GM21825 (cell line): ENCODE measurements at regions not wholly inside any gene's neighbourhood (a gene's known extent, or its start where the extent isn't known, plus 50 kb on each side); places are given as distances from the start of the nearest gene placed in this dataset.

Experiments
- ATAC-seq: cut with Tn5 transposase; IDR thresholded peaks from one replicate; pipeline ENCODE4 v1.9.1; 2021; ENCODE audit warnings: mild to moderate bottlenecking, moderate library complexity; ENCODE audit not compliant: unreplicated experiment

DNA sequence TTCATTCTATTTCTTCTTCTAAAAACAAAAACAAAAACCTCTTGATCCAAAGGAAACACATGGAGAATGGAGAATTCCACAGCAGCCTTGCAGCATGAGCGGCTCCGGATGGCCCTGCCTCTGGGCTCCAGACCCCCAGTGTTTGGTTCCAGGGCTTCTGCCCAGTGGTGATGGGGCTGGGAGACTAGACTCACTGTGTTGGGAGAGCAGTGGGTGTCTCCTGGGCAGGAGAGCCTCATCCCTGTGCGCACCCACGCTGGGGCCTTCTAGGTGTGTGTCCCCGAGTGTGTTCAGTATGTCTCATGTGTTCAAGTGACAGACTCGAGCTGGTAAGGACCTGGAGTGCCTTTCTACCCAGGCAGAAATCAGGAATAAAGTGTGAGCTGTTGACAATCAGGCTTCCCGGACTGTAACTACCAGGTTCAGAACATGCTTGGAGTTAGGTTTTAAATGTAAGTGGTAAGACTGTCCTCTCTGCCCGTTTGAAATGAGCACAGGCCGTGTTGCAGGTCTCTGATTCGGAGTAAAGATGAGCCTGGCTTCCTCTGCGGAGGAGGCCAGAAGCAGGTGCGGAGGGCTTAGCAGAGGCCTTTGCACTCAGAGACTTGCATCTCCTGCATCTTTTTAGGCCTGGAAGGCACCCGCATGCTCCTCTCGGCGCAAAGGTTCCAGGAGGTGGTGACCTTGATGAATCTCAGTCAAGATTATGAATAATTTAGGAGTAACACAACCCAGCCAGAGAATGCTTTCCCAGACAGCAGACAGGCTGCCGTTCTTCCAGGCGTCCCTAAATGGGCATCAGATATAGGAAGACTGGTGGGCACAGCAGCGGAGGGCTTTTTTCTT, 253.6 kb downstream of the CDH26 start:
- ATAC-seq = no peak

- no peak for ATAC-seq
These were observed 254.5 kb downstream of the CDH26 start for GRCh38 chr20:60212695-60213094.

- no peak for ATAC-seq
These were observed 255.1 kb downstream of the CDH26 start for GRCh38 chr20:60213126-60213893.

- ATAC-seq = no peak
These were observed 256.9 kb downstream of the CDH26 start for GRCh38 chr20:60214901-60215815.

DNA sequence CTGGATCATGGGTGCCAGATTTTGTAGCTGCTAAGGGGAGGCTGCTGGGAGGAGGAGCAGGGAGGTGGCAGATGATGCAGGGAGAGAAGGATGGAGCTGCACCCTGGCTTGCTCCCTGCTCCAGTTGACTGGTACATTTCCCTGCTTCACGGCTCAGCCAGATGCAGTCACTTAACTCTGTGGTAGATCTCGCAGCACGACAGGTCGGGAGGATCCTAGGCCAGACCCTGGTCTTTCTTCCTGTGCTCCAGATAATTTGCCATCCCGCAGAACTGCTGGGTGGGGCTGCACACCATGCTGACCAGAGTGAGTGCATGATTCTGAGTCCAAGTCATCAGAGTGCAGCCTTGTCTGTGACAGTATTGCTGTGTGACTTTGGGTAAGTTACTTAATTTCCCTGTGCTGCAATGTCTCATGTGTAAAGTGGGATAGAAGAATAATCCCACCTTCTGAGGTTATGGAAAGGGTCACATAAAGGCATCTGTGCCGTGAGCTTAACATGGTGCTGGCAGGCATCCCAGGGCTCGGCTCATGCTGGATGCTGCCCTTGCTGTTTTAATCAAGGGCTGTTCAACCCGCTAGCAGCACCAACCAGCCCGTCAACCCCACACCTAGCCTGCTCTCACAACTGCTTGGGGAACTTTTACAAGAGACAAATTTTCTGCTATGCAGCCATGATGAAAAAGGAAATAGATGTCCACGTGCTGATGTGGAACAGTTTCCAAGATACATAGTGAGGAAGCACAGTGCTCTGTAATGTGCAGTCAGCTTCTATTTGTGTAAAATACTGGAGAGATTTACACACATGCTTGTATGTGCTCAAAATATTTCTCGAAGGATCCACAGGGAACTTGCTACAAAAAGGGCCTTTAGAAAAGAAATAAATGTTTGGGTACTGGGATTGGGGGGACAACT, 257.9 kb downstream of the CDH26 start:
- no peak for ATAC-seq

DNA sequence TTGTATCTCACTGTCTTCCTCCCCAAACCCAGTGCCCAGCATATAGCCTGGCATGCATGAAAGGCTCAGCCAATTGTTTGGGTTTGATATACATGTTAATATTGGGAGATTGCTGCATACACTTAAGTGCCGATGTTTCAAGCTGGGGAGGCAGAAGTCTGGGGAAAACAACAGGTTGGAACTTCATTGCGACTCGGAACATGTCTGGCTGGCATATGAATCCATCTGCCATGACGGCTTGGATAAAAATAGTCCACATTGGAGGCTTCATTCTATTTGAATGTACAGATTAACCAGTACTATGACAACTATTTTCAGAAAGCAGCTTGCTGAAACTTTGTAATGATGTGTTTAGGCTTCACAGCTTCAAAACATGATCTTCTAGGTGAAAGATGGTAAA, 261.0 kb downstream of the CDH26 start:
- ATAC-seq = no peak

- ATAC-seq = no peak
These were observed 261.9 kb downstream of the CDH26 start for GRCh38 chr20:60219984-60220562.

DNA sequence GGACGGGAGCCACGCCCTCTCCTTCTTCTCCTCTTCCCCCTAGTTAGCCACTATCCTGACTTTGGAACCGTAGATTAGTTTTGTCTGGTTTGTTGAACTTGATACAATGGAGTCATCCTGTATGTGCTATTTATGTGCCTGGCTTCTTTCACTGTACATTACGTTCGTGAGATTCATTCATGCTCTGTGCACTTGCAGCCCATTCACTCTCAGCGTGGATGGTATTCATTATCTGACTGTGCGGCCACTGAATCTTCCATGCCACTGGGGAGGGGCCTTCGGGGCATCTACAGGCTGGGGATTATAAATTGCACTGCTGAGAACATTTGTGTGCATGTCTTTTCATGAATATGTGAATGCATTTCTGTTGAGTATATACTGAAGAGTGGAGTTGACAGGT, 262.5 kb downstream of the CDH26 start:
- ATAC-seq = no peak

DNA sequence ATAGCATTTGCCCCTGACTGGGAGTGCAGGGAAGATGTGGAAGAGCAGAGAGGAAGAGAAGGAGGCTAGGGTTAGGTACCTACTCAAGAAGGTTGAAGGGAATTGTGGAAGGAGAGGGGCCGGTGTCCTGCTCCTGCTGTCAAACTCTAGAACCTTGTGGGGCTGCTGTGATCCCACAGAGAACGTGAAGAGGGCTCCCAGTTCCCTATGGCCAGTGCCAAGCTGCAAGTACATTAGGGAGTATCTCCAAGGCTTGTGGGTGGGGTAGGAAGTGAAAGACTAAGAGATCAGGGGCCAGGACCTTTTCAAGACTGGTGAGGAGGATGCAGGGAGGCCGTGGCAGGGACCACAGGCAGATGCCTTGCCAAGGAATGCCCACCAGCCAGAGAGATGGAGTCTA, 263.4 kb downstream of the CDH26 start:
- no peak for ATAC-seq

- no peak for ATAC-seq
These were observed 264.3 kb downstream of the CDH26 start for GRCh38 chr20:60222497-60222896.

GRCh38 chr20:60223174-60223573, 265.0 kb downstream of the CDH26 start:
- ATAC-seq = no peak

GRCh38 chr20:60224914-60225313, 266.7 kb downstream of the CDH26 start:
- no peak for ATAC-seq

DNA sequence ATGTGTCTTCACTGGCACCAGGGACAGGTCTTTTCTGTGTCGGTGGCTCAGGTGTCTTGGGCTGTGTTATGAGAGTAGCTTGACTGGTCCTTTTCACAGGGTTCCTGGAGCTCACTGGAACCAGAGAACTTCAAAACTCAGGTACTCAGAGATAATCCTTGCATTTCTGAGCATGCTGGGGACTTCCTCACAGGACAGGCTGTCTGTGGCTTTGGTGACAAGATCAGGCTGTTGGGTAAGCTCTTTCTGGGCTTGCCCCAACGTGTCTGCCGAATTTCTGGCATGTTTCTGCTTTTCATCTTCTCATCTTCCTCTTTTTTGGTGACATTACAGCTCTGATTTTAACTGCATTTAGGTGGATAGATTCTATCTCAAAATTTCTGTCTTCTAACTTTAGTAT, 270.0 kb downstream of the CDH26 start:
- no peak for ATAC-seq

DNA sequence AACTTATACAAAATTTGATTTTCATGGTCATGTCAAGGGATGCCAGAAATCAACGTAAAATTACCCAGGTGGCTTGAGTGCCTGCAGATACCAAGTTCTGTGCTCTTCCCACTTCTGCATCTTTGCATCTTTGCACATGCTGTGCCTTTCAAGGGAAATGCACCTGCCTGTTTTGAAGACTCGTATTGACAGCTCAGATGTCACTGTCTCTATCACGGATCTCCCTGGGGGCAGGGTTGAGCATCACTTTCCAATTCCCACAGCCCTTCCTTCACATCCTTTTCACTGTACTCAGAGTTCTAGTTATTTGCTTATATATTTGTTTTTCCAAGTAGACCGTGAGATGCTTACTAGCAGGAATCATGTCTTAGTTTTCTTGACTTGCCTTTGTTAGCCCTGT, 274.2 kb downstream of the CDH26 start:
- no peak for ATAC-seq

GRCh38 chr20:60233018-60233630, 274.9 kb downstream of the CDH26 start:
- ATAC-seq = no peak

DNA sequence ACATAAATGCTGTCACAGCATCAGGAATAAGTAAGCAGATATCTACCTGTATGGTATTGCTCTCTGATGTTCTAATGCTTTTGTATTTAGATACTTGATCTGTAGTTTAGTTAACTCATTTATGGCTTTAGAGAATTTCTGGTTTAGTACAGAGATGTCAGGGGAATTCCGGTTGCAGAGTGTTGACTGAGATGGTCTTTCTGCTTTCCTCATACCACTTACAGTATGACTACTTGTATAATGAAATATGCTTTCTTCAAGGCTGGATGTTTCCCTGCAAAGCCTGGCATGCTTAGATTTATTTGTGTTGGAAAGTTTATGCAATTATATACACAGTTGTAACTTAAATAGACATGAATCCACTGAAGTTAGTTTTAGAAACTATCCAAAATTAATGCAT, 278.4 kb downstream of the CDH26 start:
- ATAC-seq = no peak

DNA sequence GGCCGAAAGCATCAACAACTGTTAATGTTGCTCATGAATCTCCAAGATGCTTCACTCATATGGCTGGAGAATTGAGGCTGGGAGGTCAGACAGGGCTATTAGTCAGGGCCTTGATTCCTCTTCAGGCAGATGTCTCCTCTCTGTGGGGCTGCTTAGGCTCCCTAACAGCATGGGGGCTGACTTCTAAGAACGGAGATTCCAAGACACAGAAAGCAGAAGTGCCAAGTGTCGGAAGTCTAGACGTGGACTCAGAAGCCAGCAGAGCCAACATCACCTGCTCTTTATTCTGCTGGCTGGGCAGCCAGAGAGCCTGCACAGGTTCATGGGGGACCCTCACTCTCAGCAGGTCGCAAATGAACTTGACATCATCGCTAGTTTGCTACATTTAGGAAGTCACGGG, 279.8 kb downstream of the CDH26 start:
- no peak for ATAC-seq

GRCh38 chr20:60238992-60239660, 280.9 kb downstream of the CDH26 start:
- ATAC-seq = no peak

DNA sequence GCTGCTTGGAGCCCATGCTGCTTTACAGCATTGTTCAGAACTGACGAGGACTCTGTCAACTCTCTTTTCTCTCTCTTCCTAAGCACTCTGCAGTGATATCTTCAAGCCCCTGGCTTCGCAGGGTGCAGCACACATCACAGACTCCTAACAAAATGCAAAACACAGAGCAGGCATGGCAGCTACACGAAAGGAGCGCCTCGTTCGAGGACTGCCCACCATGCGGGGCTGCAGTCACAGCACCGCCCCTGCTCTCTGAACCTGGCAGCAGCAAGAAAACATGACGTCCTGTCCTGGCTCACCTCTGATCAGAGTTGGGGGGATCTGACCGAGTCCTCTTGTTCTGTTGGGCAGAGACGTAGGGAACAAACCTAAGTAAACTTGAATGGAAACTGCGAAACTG, 281.7 kb downstream of the CDH26 start:
- no peak for ATAC-seq
